ENCODE measurements at regions not wholly inside any gene's neighbourhood (a gene's known extent, or its start where the extent isn't known, plus 50 kb on each side); places are given as distances from the start of the nearest gene placed in this dataset.

DNA sequence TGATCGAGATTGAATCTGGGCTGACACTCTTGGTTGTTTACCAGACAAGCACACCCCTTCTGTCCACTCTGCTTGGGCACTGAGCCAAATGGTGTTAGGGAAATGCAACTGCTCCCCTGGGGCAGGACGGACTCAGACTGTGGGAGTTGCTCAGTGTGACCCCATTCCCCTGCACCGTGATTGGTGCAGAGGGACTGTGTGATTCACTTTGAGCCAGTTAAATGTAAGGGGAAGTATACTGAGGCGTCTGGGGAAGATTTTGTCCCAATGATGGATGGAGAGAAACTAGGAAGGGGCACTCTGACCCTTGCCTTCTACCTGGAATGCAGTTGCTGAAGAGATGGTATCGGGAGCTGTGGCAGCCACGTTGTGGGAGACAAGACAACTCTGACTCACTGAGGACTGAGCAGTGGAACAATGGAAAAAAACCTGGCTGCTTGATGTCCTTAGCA lies 196.0 kb upstream of the ANKRD55 start:
- H3K36me3 ChIP-seq = no peaks in the 10 kb centered on the region
- TF ChIP-seq, protein P1, sequence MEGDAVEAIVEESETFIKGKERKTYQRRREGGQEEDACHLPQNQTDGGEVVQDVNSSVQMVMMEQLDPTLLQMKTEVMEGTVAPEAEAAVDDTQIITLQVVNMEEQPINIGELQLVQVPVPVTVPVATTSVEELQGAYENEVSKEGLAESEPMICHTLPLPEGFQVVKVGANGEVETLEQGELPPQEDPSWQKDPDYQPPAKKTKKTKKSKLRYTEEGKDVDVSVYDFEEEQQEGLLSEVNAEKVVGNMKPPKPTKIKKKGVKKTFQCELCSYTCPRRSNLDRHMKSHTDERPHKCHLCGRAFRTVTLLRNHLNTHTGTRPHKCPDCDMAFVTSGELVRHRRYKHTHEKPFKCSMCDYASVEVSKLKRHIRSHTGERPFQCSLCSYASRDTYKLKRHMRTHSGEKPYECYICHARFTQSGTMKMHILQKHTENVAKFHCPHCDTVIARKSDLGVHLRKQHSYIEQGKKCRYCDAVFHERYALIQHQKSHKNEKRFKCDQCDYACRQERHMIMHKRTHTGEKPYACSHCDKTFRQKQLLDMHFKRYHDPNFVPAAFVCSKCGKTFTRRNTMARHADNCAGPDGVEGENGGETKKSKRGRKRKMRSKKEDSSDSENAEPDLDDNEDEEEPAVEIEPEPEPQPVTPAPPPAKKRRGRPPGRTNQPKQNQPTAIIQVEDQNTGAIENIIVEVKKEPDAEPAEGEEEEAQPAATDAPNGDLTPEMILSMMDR (IDR thresholded peaks at IDR 0.05) = no peak
- no peaks in the 10 kb centered on the region for H3K4me1 ChIP-seq
- no peaks in the 10 kb centered on the region for H3K27me3 ChIP-seq
- no peaks in the 10 kb centered on the region for H3K9me3 ChIP-seq
- H3K4me3 ChIP-seq = no peak overlapping the region
- no peak overlapping the region for H3K27ac ChIP-seq
- DNase-seq (ENCODE audit: low spot score) = no peak

DNA sequence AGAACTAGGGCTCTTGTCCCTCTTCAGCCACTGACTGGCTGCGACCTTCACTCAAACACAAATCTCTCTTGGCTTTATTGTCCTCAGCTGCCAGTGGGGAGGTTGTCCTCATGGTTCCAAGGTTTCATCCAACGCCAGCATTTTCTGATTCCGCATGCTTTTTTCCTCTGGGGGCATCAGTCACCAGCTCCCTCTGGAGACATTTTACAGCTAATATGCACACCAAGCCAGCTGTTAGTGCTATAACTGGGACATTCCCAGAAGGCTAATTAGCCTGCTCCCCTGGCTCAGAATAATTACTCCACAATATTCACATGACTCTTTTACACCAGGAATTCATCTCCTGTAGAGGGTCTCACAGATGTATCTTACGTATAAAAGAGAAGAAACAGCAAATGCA lies 193.6 kb upstream of the ANKRD55 start:
- TF ChIP-seq, protein P1 (IDR thresholded peaks at IDR 0.05) = no peak
- no peak for DNase-seq (ENCODE audit: low spot score)
- no peak overlapping the region for H3K4me3 ChIP-seq
- no peak overlapping the region for H3K27ac ChIP-seq
- H3K27me3 ChIP-seq = no peaks in the 10 kb centered on the region
- H3K36me3 ChIP-seq = no peaks in the 10 kb centered on the region
- no peaks in the 10 kb centered on the region for H3K4me1 ChIP-seq
- H3K9me3 ChIP-seq = peaks cover 0 to 6% of the 10 kb centered on the region in 2 donors

DNA sequence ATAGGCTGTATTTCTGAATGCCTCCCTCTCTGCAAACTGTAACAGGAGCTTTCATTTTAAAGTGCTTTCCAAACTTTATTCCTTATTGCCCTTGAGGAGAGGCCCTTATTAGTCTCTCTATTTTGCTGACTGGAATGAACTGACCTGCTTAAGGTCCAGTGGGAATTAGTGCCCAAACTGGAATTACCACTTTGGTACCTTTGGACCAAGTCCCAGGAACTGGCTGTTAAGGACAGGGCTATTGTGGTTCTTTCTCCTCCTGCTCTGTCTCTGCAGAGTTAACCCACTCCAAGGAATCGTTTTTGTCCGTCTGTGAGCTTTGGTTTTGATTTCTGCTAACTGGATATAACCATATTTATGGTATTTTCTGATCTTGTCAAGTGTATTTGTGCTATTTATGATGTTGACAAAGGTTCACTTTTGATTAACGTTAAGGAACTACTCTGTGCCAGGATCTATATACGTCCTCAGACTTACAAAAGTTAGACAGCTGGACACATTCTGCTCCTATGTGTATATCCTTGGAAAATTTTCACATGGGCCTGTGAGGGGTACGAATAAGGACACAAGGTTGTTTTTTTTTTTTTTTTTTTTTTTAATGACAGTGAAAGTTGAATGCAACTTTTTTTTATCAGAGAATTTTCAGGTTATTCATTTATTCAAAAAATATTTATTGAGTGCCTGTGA lies 189.1 kb upstream of the ANKRD55 start:
- H3K27ac ChIP-seq = no peak overlapping the region
- TF ChIP-seq, protein P1 (IDR thresholded peaks at IDR 0.05) = no peak

DNA sequence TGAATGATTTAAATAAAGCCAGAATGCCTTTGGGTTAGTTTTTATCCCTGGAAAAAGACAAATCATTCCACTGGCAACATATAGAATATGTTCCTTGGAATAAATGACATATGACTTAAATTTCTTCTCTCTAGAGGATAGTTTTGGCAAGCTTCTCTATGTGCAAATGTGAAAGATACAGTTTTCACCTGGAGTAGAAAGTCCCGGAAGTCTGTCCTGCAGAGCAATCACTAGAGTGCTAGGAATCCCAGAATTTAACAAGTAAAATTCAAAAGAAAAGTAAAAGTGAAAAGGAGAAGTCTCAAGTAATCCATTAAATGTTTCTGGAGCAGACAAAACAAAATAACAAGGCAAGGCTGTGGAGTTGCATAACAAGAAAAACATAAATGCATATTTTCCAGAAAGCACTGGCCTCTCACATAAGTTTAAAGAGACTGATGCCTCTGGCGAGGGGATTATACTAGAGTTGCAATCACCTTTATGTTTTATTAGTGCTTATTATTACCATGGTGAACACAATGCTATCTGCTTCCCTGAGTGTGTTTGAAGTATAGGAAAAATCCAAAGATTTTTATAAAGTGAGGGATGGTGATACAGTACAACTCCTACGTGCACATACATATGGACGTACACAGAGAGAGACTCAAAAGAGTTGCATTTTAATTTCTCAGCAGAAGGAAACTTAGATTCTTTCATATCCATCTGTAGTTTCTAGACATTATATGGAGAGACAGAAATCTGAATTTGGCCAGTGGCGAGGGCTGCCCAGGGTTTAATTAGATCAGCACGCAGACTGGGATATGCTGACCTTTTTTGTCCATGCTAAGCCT lies 188.3 kb upstream of the ANKRD55 start:
- Histone ChIP-seq H3K9me3 (peaks cover 0 to 31% of the 10 kb centered on the region in 2 donors), H3K27ac (no peak overlapping the region), H3K36me3 (no peaks in the 10 kb centered on the region), H3K4me1 (no peaks in the 10 kb centered on the region), H3K27me3 (no peaks in the 10 kb centered on the region), H3K4me3 (no peak overlapping the region)
- TF ChIP-seq, protein P1 (IDR thresholded peaks at IDR 0.05) = no peak
- no peak for DNase-seq (ENCODE audit: low spot score)

More for the DNA sequence above, 189.1 kb upstream of the ANKRD55 start:
- no peak overlapping the region for H3K4me3 ChIP-seq
- no peaks in the 10 kb centered on the region for H3K27me3 ChIP-seq
- H3K4me1 ChIP-seq = no peaks in the 10 kb centered on the region
- peaks cover 0 to 31% of the 10 kb centered on the region in 2 donors for H3K9me3 ChIP-seq
- H3K36me3 ChIP-seq = no peaks in the 10 kb centered on the region
- DNase-seq (ENCODE audit: low spot score) = no peak

DNA sequence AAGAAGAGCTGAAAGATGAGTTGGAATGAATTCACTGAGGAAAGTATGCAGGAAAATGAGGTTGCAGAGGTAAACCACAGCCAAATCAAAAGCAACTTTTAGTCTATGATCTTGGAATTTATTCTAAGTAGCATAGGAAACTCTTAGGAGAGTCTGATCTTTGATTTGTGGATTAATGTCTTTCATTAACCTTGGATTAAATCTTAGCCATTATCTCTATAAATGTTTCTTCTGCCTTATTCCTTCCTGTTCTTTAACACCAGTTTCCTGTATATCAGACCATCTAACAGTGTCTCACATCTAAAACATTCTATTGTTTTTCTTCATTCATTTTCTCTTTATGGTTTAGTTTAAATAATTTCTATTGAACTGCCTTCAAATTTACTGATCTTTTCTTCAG lies 187.2 kb upstream of the ANKRD55 start:
- DNase-seq (ENCODE audit: low spot score) = no peak
- H3K9me3 ChIP-seq = peaks cover 0 to 31% of the 10 kb centered on the region in 2 donors
- TF ChIP-seq, protein P1 (IDR thresholded peaks at IDR 0.05) = no peak
- H3K4me1 ChIP-seq = no peaks in the 10 kb centered on the region
- no peak overlapping the region for H3K27ac ChIP-seq
- no peaks in the 10 kb centered on the region for H3K27me3 ChIP-seq
- H3K36me3 ChIP-seq = no peaks in the 10 kb centered on the region
- no peak overlapping the region for H3K4me3 ChIP-seq

Data from right atrium auricular region (tissue), 2 donors.